ENCODE measurements at regions not wholly inside any gene's neighbourhood (a gene's known extent, or its start where the extent isn't known, plus 50 kb on each side); places are given as distances from the start of the nearest gene placed in this dataset.

GRCh38 chr3:178450476-178450875 is 85.8 kb upstream of the KCNMB2 start:
- no peak for DNase-seq
- TF ChIP-seq CTCF (IDR thresholded peaks at IDR 0.05) (no peak), POLR2A (IDR thresholded peaks at IDR 0.05) (no peak)
- intact Hi-C loops (cut with DNase I): no loop called here

GRCh38 chr3:178451799-178452198 is 84.4 kb upstream of the KCNMB2 start:
- H3K4me3 ChIP-seq: no peak overlapping the region
- peaks cover 0 to 9% (median 4%) of the 10 kb centered on the region in 3 donors for H3K4me1 ChIP-seq
- DNase-seq: no peak
- H3K27ac ChIP-seq: no peak overlapping the region
- H3K9me3 ChIP-seq: no peaks in the 10 kb centered on the region
- intact Hi-C loops (cut with DNase I): no loop called here
- TF ChIP-seq CTCF (IDR thresholded peaks at IDR 0.05) (no peak), POLR2A (IDR thresholded peaks at IDR 0.05) (no peak)
- H3K27me3 ChIP-seq: no peaks in the 10 kb centered on the region
- no peaks in the 10 kb centered on the region for H3K36me3 ChIP-seq

More at GRCh38 chr3:178450476-178450875, 85.8 kb upstream of the KCNMB2 start:
- Histone ChIP-seq H3K27ac (no peak overlapping the region), H3K27me3 (no peaks in the 10 kb centered on the region), H3K4me3 (no peak overlapping the region), H3K4me1 (peaks cover 0 to 4% (median 4%) of the 10 kb centered on the region in 3 donors), H3K9me3 (no peaks in the 10 kb centered on the region), H3K36me3 (no peaks in the 10 kb centered on the region)
- 74 to 76% methylated on average over 3 of the region's 3 CpGs for WGBS, 2 donors

GRCh38 chr3:178454726-178455125 is 81.5 kb upstream of the KCNMB2 start:
- DNase-seq: no peak
- TF ChIP-seq CTCF (IDR thresholded peaks at IDR 0.05) (no peak), POLR2A (IDR thresholded peaks at IDR 0.05) (no peak)
- WGBS, 2 donors: 58 to 68% methylated on average over 4 of the region's 4 CpGs

GRCh38 chr3:178455226-178455625 is 81.0 kb upstream of the KCNMB2 start:
- Histone ChIP-seq H3K36me3 (no peaks in the 10 kb centered on the region), H3K27ac (no peak overlapping the region), H3K9me3 (no peaks in the 10 kb centered on the region), H3K4me3 (no peak overlapping the region), H3K4me1 (peaks cover 0 to 13% (median 4%) of the 10 kb centered on the region in 3 donors), H3K27me3 (no peaks in the 10 kb centered on the region)
- DNase-seq: no peak
- intact Hi-C loops (cut with DNase I): no loop called here
- WGBS, 2 donors: 32 to 43% methylated on average over 1 of the region's 1 CpG
- TF ChIP-seq POLR2A (IDR thresholded peaks at IDR 0.05) (no peak), CTCF (IDR thresholded peaks at IDR 0.05) (no peak)

More at GRCh38 chr3:178454726-178455125, 81.5 kb upstream of the KCNMB2 start:
- Histone ChIP-seq H3K4me1 (peaks cover 0 to 13% (median 4%) of the 10 kb centered on the region in 3 donors), H3K27me3 (no peaks in the 10 kb centered on the region), H3K9me3 (no peaks in the 10 kb centered on the region), H3K27ac (no peak overlapping the region), H3K36me3 (no peaks in the 10 kb centered on the region), H3K4me3 (no peak overlapping the region)
- intact Hi-C loops (cut with DNase I): no loop called here

GRCh38 chr3:178455946-178456345 is 80.3 kb upstream of the KCNMB2 start:
- intact Hi-C loops (cut with DNase I): no loop called here
- no peaks in the 10 kb centered on the region for H3K27me3 ChIP-seq
- no peak overlapping the region for H3K4me3 ChIP-seq
- no peak for DNase-seq
- H3K27ac ChIP-seq: no peak overlapping the region
- no peak for TF ChIP-seq POLR2A (IDR thresholded peaks at IDR 0.05)
- no peak for TF ChIP-seq CTCF (IDR thresholded peaks at IDR 0.05)
- peaks cover 0 to 13% (median 4%) of the 10 kb centered on the region in 3 donors for H3K4me1 ChIP-seq
- WGBS, 2 donors: 69 to 71% methylated on average over 1 of the region's 1 CpG
- H3K9me3 ChIP-seq: no peaks in the 10 kb centered on the region
- no peaks in the 10 kb centered on the region for H3K36me3 ChIP-seq
